GM23248 (cell line): ENCODE measurements at regions not wholly inside any gene's neighbourhood (a gene's known extent, or its start where the extent isn't known, plus 50 kb on each side); places are given as distances from the start of the nearest gene placed in this dataset.

Source experiments
- EZH2 ChIP-seq: fragments of 200-600 bp; sonication (generic); IDR thresholded peaks from 2 replicates; pipeline ENCODE4 v1.6.1; 2018; ENCODE audit warnings: antibody characterized with exemption, mild to moderate bottlenecking; ENCODE audit not compliant: insufficient read depth, poor library complexity, severe bottlenecking
- EZH2phosphoT487 ChIP-seq: fragments of 200-600 bp; sonication (generic); IDR thresholded peaks from 2 replicates; pipeline ENCODE4 v1.6.1; 2018; ENCODE audit warnings: antibody characterized with exemption, moderate library complexity, mild to moderate bottlenecking, low read depth; ENCODE audit not compliant: insufficient read depth

- no peak for TF ChIP-seq EZH2phosphoT487
- TF ChIP-seq EZH2: no peak
Observed at GRCh38 chr18:52222211-52222610, 117.8 kb upstream of the DCC start.
